PFSK-1 (cell line): ENCODE measurements at regions not wholly inside any gene's neighbourhood (a gene's known extent, or its start where the extent isn't known, plus 50 kb on each side); places are given as distances from the start of the nearest gene placed in this dataset.

Experiments
- FOXP2 ChIP-seq: optimal IDR thresholded peaks from 2 replicates; pipeline ENCODE3; 2011; ENCODE audit warnings: borderline replicate concordance, control low read depth, inconsistent platforms; ENCODE audit not compliant: insufficient read depth; ENCODE audit errors: extremely low read length, extremely low read depth
- POLR2AphosphoS5 ChIP-seq: IDR thresholded peaks from 2 replicates; pipeline ENCODE4 v1.6.1; 2012; ENCODE audit warnings: low read depth, mild to moderate bottlenecking, control low read depth, low read length, moderate library complexity
- REST ChIP-seq, 2 experiments: IDR thresholded peaks; 2 replicates each; pipeline versions ENCODE4 v1.6.1 to v1.8.0; 2011 to 2012; ENCODE audit warnings: low read depth in 2 of 2, low read length in 2 of 2, control low read depth in 1 of 2, inconsistent platforms in 1 of 2, mild to moderate bottlenecking in 1 of 2, moderate library complexity in 1 of 2; ENCODE audit not compliant: insufficient read depth in 1 of 2
- SIN3A ChIP-seq: IDR thresholded peaks from 2 replicates; pipeline ENCODE4 v1.6.1; 2012; ENCODE audit warnings: mild to moderate bottlenecking, low read length, moderate library complexity, borderline replicate concordance; ENCODE audit not compliant: insufficient read depth
- TAF1 ChIP-seq: IDR thresholded peaks from 2 replicates; pipeline ENCODE4 v1.6.1; 2012; ENCODE audit warnings: low read length, control low read depth, borderline replicate concordance; ENCODE audit not compliant: insufficient read depth

- TF ChIP-seq TAF1 (no peak), SIN3A (no peak), POLR2AphosphoS5 (no peak), FOXP2 (no peak), REST (IDR thresholded peaks at IDR 0.05; ENCODE audit: insufficient read depth in 1 of 2, low read depth in 2 of 2, low read length in 2 of 2) (no peak)
Measured at GRCh38 chr4:27811948-27812347, 951.3 kb downstream of the STIM2 start.

DNA sequence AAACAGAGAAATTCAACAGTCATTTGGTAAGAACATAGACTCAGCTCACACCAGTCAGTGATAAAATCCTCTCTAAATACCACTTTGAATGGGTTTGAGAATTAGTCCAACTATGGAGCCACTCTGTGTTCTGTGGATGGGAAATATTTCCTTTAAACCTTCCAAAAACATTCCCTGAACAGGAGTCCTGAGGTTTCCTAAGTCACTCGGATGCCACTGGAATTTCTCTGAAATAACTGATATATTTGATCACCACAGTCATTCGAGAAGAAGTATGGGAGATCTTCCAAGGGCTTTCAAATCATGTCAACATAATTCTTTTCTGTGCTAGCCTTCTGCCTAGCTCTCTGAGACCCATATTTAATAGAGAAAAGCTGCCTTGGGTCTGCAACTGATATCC, 958.6 kb downstream of the STIM2 start:
- no peak for TF ChIP-seq REST (IDR thresholded peaks at IDR 0.05; ENCODE audit: insufficient read depth in 1 of 2, low read depth in 2 of 2, low read length in 2 of 2)
- no peak for TF ChIP-seq FOXP2
- no peak for TF ChIP-seq TAF1
- no peak for TF ChIP-seq SIN3A
- TF ChIP-seq POLR2AphosphoS5, result no peak

- no peak for TF ChIP-seq POLR2AphosphoS5
Measured at GRCh38 chr4:27828843-27829242, 968.2 kb downstream of the STIM2 start.

GRCh38 chr4:27830251-27830650, 969.6 kb downstream of the STIM2 start:
- TF ChIP-seq FOXP2 (no peak), TAF1 (no peak), POLR2AphosphoS5 (no peak), SIN3A (no peak), REST (IDR thresholded peaks at IDR 0.05; ENCODE audit: insufficient read depth in 1 of 2, low read depth in 2 of 2, low read length in 2 of 2) (no peak)

- TF ChIP-seq POLR2AphosphoS5 (no peak), TAF1 (no peak), REST (IDR thresholded peaks at IDR 0.05; ENCODE audit: insufficient read depth in 1 of 2, low read depth in 2 of 2, low read length in 2 of 2) (no peak), SIN3A (no peak), FOXP2 (no peak)
Measured at GRCh38 chr4:27835851-27836250, 975.2 kb downstream of the STIM2 start.
